ENCODE measurements at regions not wholly inside any gene's neighbourhood (a gene's known extent, or its start where the extent isn't known, plus 50 kb on each side); places are given as distances from the start of the nearest gene placed in this dataset.
"Not testable (repeated sequence)": the region's sequence is repeated elsewhere in the genome, so short reads cannot be mapped to it uniquely, and the experiment has no call there.

GRCh38 chr9:67394038-67394437, 401.7 kb upstream of the SPATA31A3 start:
- not testable (repeated sequence) for TF ChIP-seq CTCF, POLR2A, POLR2AphosphoS5 (IDR thresholded peaks at IDR 0.05)
